Tongue (tissue), 1 donor: ENCODE measurements at regions not wholly inside any gene's neighbourhood (a gene's known extent, or its start where the extent isn't known, plus 50 kb on each side); places are given as distances from the start of the nearest gene placed in this dataset.

Source experiments
- DNase-seq: peaks from one replicate; pipeline ENCODE4 v3.0.0-alpha.2; 2015

GRCh38 chr3:41044523-41044922, 154.8 kb upstream of the CTNNB1 start:
- no peak for DNase-seq

GRCh38 chr3:41045491-41045890, 153.8 kb upstream of the CTNNB1 start:
- DNase-seq = no peak

- no peak for DNase-seq
Observed at GRCh38 chr3:41050144-41050543, 149.2 kb upstream of the CTNNB1 start.

GRCh38 chr3:41053220-41053619, 146.1 kb upstream of the CTNNB1 start:
- DNase-seq = no peak

- DNase-seq = no peak
Observed at GRCh38 chr3:41060106-41060505, 139.2 kb upstream of the CTNNB1 start.

- no peak for DNase-seq
Observed at GRCh38 chr3:41064070-41064469, 135.2 kb upstream of the CTNNB1 start.

DNA sequence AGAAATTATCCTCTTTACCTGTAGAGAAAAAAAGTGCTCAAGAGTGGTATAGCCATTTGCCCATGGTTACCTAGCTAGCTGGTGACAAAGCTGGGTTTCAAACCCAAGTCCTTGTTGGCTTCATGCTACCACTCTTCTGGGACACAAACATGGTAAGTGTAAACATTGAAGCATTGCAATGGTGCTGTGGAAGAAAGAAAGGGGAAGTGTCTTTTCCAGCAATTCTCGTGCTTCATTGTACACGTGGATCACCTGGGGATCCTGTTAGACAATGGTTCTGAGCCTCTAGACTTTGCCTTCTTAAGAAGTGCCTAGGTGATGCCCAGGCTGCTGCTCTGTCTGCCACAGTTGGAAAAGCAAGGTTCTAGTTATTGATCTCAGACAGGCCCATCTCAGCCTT, 134.8 kb upstream of the CTNNB1 start:
- no peak for DNase-seq

GRCh38 chr3:41065340-41065739, 134.0 kb upstream of the CTNNB1 start:
- DNase-seq = no peak

GRCh38 chr3:41073190-41073589, 126.1 kb upstream of the CTNNB1 start:
- DNase-seq = no peak

GRCh38 chr3:41075975-41076374, 123.3 kb upstream of the CTNNB1 start:
- DNase-seq = no peak

DNA sequence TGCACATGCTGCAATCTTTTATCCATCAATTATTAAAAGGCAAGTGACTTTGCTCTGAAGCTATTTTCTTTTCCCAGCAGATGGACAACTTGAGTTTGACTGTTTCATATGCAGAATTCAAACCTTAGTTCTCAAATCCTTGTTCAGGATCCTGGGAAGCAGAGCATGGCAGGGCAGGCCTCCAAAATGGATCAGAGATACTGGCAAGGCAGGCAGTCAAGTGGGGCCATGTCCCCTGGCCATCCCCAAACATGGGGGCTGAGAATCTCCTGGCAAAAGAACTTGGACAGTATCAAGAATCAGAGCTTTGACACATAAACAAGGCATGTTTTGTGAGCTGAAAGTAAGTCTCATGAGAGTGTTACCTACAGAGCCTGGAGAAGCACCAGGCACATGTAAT, 122.9 kb upstream of the CTNNB1 start:
- no peak for DNase-seq

- no peak for DNase-seq
Observed at GRCh38 chr3:41080141-41080540, 119.2 kb upstream of the CTNNB1 start.

GRCh38 chr3:41088882-41089281, 110.4 kb upstream of the CTNNB1 start:
- no peak for DNase-seq

DNA sequence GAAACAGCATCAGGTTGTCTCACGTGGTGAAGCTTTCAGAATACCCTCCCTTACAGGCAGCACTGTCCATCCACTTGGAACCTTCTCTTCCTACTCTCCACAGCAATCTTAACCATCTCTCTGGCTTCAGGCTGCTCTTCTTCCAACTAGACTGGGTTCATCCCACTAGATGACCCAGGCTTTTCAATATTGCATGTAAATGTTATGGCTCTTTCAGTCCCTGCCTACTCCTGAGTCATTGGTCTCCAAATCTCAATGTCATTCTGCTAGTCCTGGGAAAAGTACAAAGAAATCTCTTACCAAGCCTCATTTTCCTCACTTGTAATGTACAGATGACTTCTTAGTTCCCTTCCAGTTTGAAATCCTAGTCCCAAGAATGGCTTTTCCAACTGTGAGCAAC, 109.7 kb upstream of the CTNNB1 start:
- no peak for DNase-seq

- no peak for DNase-seq
Observed at GRCh38 chr3:41092844-41093243, 106.5 kb upstream of the CTNNB1 start.

GRCh38 chr3:41093476-41093875, 105.8 kb upstream of the CTNNB1 start:
- DNase-seq = no peak

DNA sequence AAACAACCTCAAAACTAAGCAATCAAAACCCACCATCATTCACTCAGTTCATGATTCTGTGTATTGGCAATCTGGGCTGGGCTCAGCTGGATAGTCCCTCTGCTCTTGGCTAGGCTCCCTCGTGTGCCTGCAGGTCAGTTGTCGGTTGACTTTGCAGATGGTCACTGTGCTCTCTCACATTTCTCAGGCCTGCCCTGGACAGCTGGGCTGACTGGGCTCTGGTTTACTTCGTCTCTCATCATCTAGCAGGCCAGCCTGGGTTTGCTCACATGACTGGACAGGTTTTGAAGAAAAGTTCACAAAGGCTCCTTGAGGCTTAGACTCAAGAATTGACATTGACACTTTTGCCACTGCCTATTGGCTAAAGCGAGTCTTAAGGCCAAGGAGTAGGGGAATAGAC, 105.0 kb upstream of the CTNNB1 start:
- no peak for DNase-seq

GRCh38 chr3:41095702-41096101, 103.6 kb upstream of the CTNNB1 start:
- DNase-seq = no peak

GRCh38 chr3:41097896-41098496, 101.3 kb upstream of the CTNNB1 start:
- no peak for DNase-seq

- DNase-seq = no peak
Observed at GRCh38 chr3:41101231-41101630, 98.1 kb upstream of the CTNNB1 start.

DNA sequence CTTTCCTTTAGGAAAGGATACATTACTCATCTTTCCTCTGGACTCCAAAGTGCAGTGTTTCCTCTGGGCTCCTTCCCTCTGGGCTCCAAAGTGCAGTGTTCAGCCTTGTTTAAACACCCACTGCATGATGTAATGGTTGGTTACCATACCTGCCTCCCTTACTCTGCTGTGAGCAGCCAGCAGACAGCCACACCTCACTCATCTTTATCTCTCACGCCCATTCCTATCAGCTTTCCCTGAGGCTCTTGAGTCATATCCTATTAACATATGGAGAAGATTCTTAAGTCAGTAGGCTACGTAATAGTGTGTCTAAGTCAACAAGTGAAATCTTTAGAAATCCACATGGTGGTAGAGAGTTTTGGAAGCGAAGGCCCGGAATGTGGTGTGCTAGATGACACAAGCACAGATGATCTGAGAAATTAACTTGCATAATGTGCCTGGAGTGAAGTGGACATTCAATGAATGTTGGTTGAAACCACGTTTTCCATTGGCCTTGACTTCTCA, 97.2 kb upstream of the CTNNB1 start:
- no peak for DNase-seq

DNA sequence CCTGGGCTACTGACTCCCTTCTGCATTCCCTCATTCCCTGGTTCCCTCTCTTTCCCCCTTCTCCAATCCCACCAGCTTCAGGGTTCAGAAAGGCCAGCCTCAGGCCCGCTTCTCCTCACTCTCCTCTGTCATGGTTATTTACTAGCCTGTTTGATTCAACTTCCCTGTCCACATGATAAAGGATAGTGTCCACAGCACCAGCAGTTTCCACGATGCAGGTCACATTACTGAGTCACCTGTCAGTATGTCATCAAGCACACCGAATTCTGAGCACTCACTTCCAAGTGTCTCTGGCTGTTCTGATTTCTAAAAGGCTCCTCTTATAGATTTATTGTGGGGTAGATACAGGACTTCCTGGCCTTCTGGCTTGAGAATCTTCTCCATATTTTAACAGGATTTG, 96.6 kb upstream of the CTNNB1 start:
- DNase-seq = no peak

GRCh38 chr3:41103200-41103599, 96.1 kb upstream of the CTNNB1 start:
- DNase-seq = peak; percentile 22

- DNase-seq = no peak
Observed at GRCh38 chr3:41104147-41104546, 95.2 kb upstream of the CTNNB1 start.

DNA sequence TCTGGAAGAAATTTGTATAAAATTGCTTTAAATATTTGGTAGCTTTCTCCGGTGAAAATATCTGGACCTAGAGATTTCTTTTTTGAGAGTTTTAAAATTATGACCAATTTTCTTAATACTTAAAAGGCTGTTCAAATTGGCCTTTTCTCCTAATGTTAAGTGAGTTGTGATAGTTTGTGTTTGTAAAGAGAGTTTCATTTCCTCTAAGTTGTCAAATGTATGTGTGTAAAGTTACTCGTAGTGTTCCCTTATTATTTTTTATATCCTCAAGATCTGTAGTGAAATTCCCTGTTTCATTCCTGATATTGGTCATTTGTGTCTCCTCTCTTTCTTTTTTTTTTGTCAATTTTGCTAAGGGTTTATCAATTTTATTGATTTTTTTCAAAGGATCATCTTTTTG, 92.6 kb upstream of the CTNNB1 start:
- no peak for DNase-seq
